BLaER1 (cell line): ENCODE measurements at regions not wholly inside any gene's neighbourhood (a gene's known extent, or its start where the extent isn't known, plus 50 kb on each side); places are given as distances from the start of the nearest gene placed in this dataset.
"Not testable (repeated sequence)": the region's sequence is repeated elsewhere in the genome, so short reads cannot be mapped to it uniquely, and the experiment has no call there.

Experiments
- H3K27ac ChIP-seq: shearing (Covaris generic); formaldehyde crosslinking; 2 replicates; pipeline ENCODE4 v1.8.1; 2022
- H3K27me3 ChIP-seq: shearing (Covaris generic); formaldehyde crosslinking; 2 replicates; pipeline ENCODE4 v1.8.1; 2022
- H3K36me3 ChIP-seq: shearing (Covaris generic); formaldehyde crosslinking; 2 replicates; pipeline ENCODE4 v1.8.1; 2022
- H3K4me1 ChIP-seq: shearing (Covaris generic); formaldehyde crosslinking; 2 replicates; pipeline ENCODE4 v1.8.1; 2022
- H3K4me2 ChIP-seq: shearing (Covaris generic); formaldehyde crosslinking; 2 replicates; pipeline ENCODE4 v1.8.1; 2022
- H3K4me3 ChIP-seq: shearing (Covaris generic); formaldehyde crosslinking; 2 replicates; pipeline ENCODE4 v1.8.1; 2022
- H3K9ac ChIP-seq: shearing (Covaris generic); formaldehyde crosslinking; 2 replicates; pipeline ENCODE4 v1.8.1; 2022
- H3K9me3 ChIP-seq: shearing (Covaris generic); formaldehyde crosslinking; 2 replicates; pipeline ENCODE4 v1.8.1; 2022
- H4K20me1 ChIP-seq: shearing (Covaris generic); formaldehyde crosslinking; 2 replicates; pipeline ENCODE4 v1.8.1; 2022
- Cebpa-rat ChIP-seq: shearing (Covaris generic); IDR thresholded peaks from 2 replicates; pipeline ENCODE4 v1.8.1; 2022

DNA sequence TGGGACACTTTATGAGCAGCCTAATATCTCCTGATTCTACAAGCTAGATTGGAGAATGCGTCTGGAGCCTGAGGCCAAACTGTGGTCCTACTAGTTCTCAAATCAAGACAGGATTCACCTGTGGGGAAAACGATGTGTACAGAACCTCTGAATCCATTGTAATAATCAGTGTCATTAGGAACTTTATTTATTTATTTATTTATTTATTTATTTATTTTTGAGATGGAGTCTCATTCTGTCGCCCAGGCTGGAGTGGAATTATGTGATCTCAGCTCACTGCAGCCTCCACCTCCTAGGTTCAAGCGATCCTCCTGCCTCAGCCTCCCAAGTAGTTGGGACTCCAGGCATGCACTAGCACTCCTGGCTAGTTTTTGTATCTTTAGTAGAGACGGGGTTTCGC, 52.6 kb upstream of the KIF26B start:
- H3K4me1 ChIP-seq, H3K27me3 ChIP-seq, H3K27ac ChIP-seq, H3K36me3 ChIP-seq, H3K9ac ChIP-seq, H3K9me3 ChIP-seq, H3K4me2 ChIP-seq, H4K20me1 ChIP-seq, H3K4me3 ChIP-seq: not testable (repeated sequence)

DNA sequence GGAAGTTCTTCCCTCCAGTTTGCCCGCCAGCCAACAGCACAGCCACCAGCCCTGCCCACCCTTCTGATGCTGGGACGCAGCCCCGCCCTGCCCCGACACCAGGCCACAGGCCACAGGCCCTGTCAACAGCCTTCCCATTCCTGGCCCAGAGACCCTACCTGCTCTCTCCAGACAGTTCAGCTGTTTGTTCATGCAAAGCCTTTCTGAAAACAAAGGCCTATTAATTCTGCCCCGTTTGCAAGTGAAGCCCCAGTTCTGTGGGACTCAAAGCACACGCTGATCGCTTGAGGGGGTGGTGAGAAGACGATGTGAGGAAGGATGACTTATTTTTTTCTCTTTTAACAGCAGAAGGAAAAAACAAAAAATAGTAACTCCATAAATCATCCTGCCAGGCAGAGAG, 55.4 kb upstream of the KIF26B start:
- no peak overlapping the region for H3K27ac ChIP-seq
- TF ChIP-seq Cebpa-rat = no peak
- no peak overlapping the region for H3K4me3 ChIP-seq
- no peaks in the 10 kb centered on the region for H3K36me3 ChIP-seq
- no peaks in the 10 kb centered on the region for H3K4me1 ChIP-seq
- H3K9ac ChIP-seq = no peak overlapping the region
- no peaks in the 10 kb centered on the region for H3K9me3 ChIP-seq
- no peak overlapping the region for H3K4me2 ChIP-seq
- H3K27me3 ChIP-seq = no peaks in the 10 kb centered on the region
- H4K20me1 ChIP-seq = no peaks in the 10 kb centered on the region

DNA sequence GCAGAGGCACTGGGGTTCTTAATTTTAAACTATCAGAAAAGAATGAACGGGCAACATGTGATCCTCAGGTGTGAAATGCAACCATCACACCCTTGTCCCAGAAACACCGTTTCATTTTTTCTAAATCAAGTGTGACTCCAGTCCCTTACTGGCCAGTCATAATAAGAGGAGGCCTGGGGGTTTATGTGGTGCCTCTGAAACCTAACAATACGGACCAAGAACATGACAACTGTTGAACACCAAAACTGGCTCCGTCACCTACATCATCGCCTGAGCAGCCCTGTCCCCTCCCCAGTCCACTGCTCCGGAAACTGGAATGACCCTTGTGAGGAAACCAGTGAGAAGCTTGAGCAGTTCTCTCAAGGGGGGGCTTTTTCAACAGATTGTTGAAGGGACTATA, 55.9 kb upstream of the KIF26B start:
- no peak for TF ChIP-seq Cebpa-rat
- Histone ChIP-seq H3K27ac (no peak overlapping the region), H3K4me2 (no peak overlapping the region), H3K9me3 (no peaks in the 10 kb centered on the region), H3K4me3 (no peak overlapping the region), H3K9ac (no peak overlapping the region), H3K36me3 (no peaks in the 10 kb centered on the region), H3K27me3 (no peaks in the 10 kb centered on the region), H3K4me1 (no peaks in the 10 kb centered on the region), H4K20me1 (no peaks in the 10 kb centered on the region)

DNA sequence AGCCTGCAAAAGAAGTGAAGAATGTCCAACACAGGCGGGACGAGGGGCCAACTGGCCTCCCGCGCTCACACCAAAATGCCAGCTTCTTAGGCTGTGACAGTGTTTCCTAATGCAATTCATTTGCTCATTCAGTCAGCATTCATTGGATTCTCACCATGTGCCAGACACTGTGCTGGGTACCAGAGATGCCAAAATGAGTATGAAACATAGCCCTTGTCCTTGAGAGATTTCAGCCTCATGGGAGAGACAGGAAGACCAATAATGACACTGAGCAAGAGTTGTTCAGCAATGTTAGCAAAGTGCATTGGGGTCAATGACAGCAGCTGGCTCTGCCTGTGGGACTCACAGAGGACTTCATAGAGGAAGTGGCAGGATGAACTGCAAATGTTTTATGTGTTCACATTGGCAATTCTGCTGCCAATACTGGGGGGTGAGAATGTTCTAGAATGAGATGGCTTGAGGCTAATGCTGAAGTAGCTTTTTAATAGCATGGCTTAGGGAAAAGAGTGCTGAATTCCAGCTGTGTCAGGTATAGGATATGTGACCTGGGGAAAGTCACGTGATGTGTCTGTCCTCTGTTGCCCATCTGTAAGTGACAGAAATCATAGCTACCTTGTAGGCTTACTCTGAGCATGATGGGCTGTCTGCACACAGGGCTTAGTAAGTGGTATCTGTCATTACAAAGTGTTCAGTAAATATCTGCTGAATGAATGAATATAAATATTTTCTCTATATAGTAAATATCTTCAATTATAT, 58.3 kb upstream of the KIF26B start:
- Histone ChIP-seq H3K27ac (no peak overlapping the region), H3K4me1 (no peaks in the 10 kb centered on the region), H3K36me3 (0 out of 2 replicates have a peak, but pooled peaks cover 2% of the 10 kb centered on the region), H3K27me3 (no peaks in the 10 kb centered on the region), H3K4me2 (no peak overlapping the region), H3K9me3 (no peaks in the 10 kb centered on the region), H4K20me1 (no peaks in the 10 kb centered on the region), H3K9ac (no peak overlapping the region), H3K4me3 (no peak overlapping the region)
- TF ChIP-seq Cebpa-rat = no peak

DNA sequence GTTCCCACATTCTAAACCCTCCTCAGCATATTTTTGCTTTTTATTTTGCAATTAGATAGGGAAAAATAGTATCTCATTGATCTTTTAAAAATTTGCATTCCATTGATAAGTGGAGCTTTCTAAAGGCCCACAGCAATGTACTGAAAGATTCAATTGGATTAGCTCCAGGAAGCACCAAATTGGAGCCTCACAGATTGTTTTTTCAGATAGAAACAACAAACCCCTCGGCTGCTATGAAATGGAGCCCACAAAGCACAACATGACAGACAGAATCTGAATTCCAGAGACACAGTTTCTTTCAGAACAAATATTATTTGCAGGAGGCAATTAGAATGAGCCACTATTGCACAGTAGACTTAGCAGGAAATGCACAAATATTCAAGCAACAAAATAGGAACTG, 58.9 kb upstream of the KIF26B start:
- peaks cover 8% of the 10 kb centered on the region for H3K36me3 ChIP-seq
- no peak overlapping the region for H3K27ac ChIP-seq
- no peak overlapping the region for H3K4me3 ChIP-seq

DNA sequence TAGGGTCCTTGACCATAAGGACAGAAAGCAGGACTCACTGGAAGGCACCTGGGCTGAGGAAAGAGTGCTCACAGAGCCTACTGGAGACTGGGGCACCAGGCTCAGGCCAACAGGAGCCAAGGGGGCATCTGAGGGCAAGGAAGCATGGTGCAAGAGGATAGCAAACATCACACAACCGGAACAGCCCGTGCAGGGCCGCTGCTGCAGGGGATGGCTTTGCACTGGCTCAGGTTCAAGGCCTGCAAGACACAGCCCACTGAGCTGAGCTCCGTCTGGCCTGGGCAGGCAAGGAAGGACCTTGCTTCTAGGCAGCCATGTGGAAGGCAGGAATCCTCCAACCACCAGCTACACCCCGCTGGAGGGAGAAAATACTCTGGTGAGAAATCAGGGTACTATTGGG, 59.8 kb upstream of the KIF26B start:
- no peak overlapping the region for H3K9ac ChIP-seq
- H3K36me3 ChIP-seq = peaks cover 12% of the 10 kb centered on the region
- H3K9me3 ChIP-seq = no peaks in the 10 kb centered on the region
- no peak overlapping the region for H3K27ac ChIP-seq
- TF ChIP-seq Cebpa-rat = no peak
- no peaks in the 10 kb centered on the region for H4K20me1 ChIP-seq
- no peak overlapping the region for H3K4me2 ChIP-seq
- H3K4me3 ChIP-seq = no peak overlapping the region
- no peaks in the 10 kb centered on the region for H3K4me1 ChIP-seq
- no peaks in the 10 kb centered on the region for H3K27me3 ChIP-seq

More for the DNA sequence above, 58.9 kb upstream of the KIF26B start:
- no peak overlapping the region for H3K4me2 ChIP-seq
- no peaks in the 10 kb centered on the region for H3K9me3 ChIP-seq
- no peak overlapping the region for H3K9ac ChIP-seq
- no peaks in the 10 kb centered on the region for H3K4me1 ChIP-seq
- H4K20me1 ChIP-seq = no peaks in the 10 kb centered on the region
- no peaks in the 10 kb centered on the region for H3K27me3 ChIP-seq
- TF ChIP-seq Cebpa-rat = no peak

DNA sequence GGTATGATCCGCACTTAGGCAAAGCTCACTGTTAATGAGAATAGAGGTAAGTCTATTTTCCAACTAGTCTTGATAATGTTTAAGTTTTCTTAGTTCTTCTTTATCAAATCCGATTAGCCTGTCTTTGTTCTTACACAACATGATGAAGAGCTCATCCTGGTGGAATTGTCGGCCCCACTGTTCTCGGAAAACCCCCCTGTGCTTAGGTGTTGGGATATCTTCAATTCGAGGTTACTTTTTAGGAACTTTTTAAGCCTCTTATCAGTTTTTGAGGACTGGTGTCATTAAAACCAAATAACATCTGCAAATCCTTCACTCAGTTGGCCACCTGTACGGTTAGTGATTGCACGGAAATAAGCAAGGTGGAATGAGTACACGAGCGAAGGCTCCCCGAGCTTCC, 60.7 kb upstream of the KIF26B start:
- H3K36me3 ChIP-seq = peaks cover 12% of the 10 kb centered on the region
- H4K20me1 ChIP-seq = no peaks in the 10 kb centered on the region
- TF ChIP-seq Cebpa-rat = no peak
- no peak overlapping the region for H3K9ac ChIP-seq
- H3K4me2 ChIP-seq = no peak overlapping the region
- no peak overlapping the region for H3K4me3 ChIP-seq
- no peak overlapping the region for H3K27ac ChIP-seq
- H3K27me3 ChIP-seq = no peaks in the 10 kb centered on the region
- no peaks in the 10 kb centered on the region for H3K9me3 ChIP-seq
- no peaks in the 10 kb centered on the region for H3K4me1 ChIP-seq

DNA sequence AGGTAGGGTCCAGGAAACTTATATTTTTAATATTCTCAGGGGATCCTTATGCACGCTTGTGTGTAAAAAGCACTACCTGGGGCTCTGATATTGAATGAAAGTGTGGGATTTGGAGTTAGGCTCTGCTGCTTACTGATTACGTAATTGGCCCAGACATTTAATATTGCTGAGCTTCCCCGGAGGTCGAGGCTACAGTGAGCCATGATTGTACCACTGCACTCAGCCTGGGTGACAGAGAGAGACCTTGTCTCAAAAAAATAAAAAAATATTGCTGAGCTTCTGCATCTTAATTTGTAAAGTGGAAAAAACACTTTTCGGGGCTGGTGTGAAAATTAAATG, 62.2 kb upstream of the KIF26B start:
- Histone ChIP-seq H3K9me3 (no peaks in the 10 kb centered on the region), H3K36me3 (peaks cover 12% of the 10 kb centered on the region), H3K4me1 (no peaks in the 10 kb centered on the region), H4K20me1 (no peaks in the 10 kb centered on the region), H3K4me3 (no peak overlapping the region), H3K4me2 (no peak overlapping the region), H3K27me3 (no peaks in the 10 kb centered on the region), H3K27ac (no peak overlapping the region), H3K9ac (no peak overlapping the region)
- no peak for TF ChIP-seq Cebpa-rat

DNA sequence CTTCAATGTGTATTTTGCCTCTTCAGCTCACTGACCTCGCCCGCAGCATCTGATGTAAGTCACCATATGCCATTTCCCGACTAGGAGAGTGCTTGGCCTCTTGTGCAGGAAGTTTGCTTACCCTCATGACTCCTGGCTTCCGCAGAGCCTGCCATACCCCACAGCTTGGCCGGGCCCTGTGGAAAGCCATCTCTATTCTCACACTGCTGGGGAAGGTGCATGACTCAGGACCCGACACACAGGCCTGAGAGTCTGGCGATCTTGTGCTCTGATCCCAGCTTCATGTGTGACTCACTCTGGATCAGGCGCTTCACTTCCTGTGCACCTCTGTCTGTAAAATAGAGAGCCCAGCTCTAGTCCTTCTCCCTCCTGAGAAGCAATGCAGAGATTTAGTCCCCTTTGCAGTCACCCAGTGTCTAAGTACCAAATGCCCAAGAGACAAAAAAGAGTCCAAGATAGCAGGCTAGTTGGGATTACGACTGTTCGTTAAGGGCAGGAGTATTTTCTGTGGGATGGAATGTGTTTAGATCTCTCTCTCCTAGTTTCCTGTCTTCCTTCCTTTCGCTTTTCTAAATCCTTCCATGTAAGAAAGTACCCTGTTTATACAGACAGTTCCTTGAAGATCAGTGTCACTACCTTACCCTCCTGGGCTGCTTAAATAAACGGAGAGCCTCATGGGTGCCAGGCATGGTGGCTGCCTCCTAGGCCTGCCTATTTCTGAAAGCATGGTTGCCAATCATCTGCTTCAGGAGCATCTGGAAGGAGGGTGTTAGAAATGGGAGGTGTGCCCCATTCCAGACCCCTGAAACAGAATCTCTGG, 62.8 kb upstream of the KIF26B start:
- Histone ChIP-seq H3K4me3 (no peak overlapping the region), H3K4me2 (no peak overlapping the region), H3K36me3 (peaks cover 12% of the 10 kb centered on the region), H3K9ac (no peak overlapping the region), H3K27me3 (no peaks in the 10 kb centered on the region), H3K9me3 (no peaks in the 10 kb centered on the region), H3K27ac (no peak overlapping the region), H4K20me1 (no peaks in the 10 kb centered on the region), H3K4me1 (no peaks in the 10 kb centered on the region)
- no peak for TF ChIP-seq Cebpa-rat

DNA sequence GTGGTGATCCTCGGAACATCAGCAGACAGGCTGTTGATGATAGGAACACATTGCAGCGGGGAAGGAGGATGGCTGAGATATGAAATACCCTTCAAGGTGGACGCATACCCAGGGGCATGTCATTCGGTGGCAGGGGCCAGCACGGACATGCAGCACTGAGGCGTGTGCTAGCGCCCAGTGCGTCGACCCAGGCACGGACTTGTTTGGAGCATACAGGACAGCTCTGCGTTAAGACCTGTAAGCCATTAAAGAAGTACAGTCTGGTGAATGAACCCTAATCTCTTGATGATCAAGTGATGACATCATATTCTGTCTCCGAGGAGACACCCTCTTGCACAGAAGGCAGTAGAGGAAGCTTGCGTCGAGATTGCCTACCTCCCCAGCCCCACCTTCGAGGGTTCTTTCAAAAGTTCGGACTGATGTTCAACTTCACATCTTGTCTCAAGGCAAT, 63.6 kb upstream of the KIF26B start:
- H3K4me3 ChIP-seq = no peak overlapping the region
- no peaks in the 10 kb centered on the region for H3K27me3 ChIP-seq

More for the DNA sequence above, 63.6 kb upstream of the KIF26B start:
- Histone ChIP-seq H3K4me1 (no peaks in the 10 kb centered on the region), H3K4me2 (no peak overlapping the region), H3K9ac (no peak overlapping the region), H3K36me3 (peaks cover 12% of the 10 kb centered on the region), H3K9me3 (no peaks in the 10 kb centered on the region), H4K20me1 (no peaks in the 10 kb centered on the region), H3K27ac (no peak overlapping the region)
- TF ChIP-seq Cebpa-rat = no peak
